ENCODE measurements at regions not wholly inside any gene's neighbourhood (a gene's known extent, or its start where the extent isn't known, plus 50 kb on each side); places are given as distances from the start of the nearest gene placed in this dataset.
A peak's percentile ranks its signal among the peaks of the same experiment; 100 is the strongest.

GRCh38 chr2:133732982-133733900, 165.0 kb upstream of the NCKAP5 start:
- no peak for DNase-seq
- H2BK5ac ChIP-seq (ENCODE audit: low read depth, low read length, poor library complexity, severe bottlenecking), result peak overlapping the region; percentile 85
- ChIA-PET CTCF (interaction anchor here (0.6 kb wide), 1 partner anchor 17 kb away, joined by 3 read pairs; no protein-coding TSS in a partner anchor), POLR2A (ENCODE audit: unreplicated experiment) (no interaction called here)
- H4K5ac ChIP-seq (ENCODE audit: low read depth, low read length), result peak overlapping the region; percentile 71; the same call in 1 of the 2 replicates
- H2AFZ ChIP-seq (replicated peaks; ENCODE audit: low read length, poor library complexity), result no peak overlapping the region
- H3K9me3 ChIP-seq (ENCODE audit: control insufficient read depth, insufficient read depth, low read length), result no peaks in the 10 kb centered on the region
- peak overlapping the region; percentile 49; the same call in 1 of the 2 replicates for H3K23ac ChIP-seq (ENCODE audit: low read depth, low read length)
- TF ChIP-seq USF2 (IDR thresholded peaks at IDR 0.05; ENCODE audit: low read depth, low read length) (peak; percentile 91), CEBPB (IDR thresholded peaks at IDR 0.05; ENCODE audit: low read depth, low read length) (no peak)
- no peak overlapping the region for H3K4me2 ChIP-seq (ENCODE audit: low read depth, low read length)
- H3K18ac ChIP-seq (ENCODE audit: low read depth, low read length), result peak overlapping the region; percentile 86
- peak overlapping the region; percentile 76 for H4K91ac ChIP-seq (ENCODE audit: insufficient read depth, low read depth, low read length)
- H3K9ac ChIP-seq (ENCODE audit: low read depth, low read length), result no peak overlapping the region
- peak overlapping the region; percentile 17; the same call in 1 of the 2 replicates for H3K27ac ChIP-seq (ENCODE audit: insufficient read depth, low read length)
- in situ Hi-C loops (cut with MboI; ENCODE audit: low sequenced_read_pairs) (no loop called here), dilution Hi-C loops (cut with HindIII; ENCODE audit: low sequenced_read_pairs, unreplicated experiment) (no loop called here), intact Hi-C loops (cut with micrococcal nuclease) (no loop called here)
- H4K8ac ChIP-seq (ENCODE audit: low read depth in 2 of 2, low read length in 2 of 2), result peak overlapping the region; percentile 73 to 78
- H2BK20ac ChIP-seq (ENCODE audit: low read depth, low read length), result peak overlapping the region; percentile 81
- H3K79me1 ChIP-seq (ENCODE audit: low read depth in 1 of 2, low read length in 2 of 2), result no peaks in the 10 kb centered on the region
- no peaks in the 10 kb centered on the region for H3K27me3 ChIP-seq (ENCODE audit: control insufficient read depth, insufficient read depth, low read length)
- no TSS peak for BruUV-seq (replicated peaks)
- H2AK9ac ChIP-seq (replicated peaks; ENCODE audit: low read depth, low read length, poor library complexity), result no peak overlapping the region
- peak overlapping the region; percentile 86 for H3K4ac ChIP-seq (ENCODE audit: low read depth, low read length)
- peak overlapping the region; percentile 88 for H3K14ac ChIP-seq (replicated peaks; ENCODE audit: low read depth, low read length)
- H2AK5ac ChIP-seq (ENCODE audit: low read depth, low read length), result peak overlapping the region; percentile 92
- no peaks in the 10 kb centered on the region for H4K20me1 ChIP-seq (ENCODE audit: insufficient read depth, low read length)
- peak overlapping the region; percentile 89 for H2BK120ac ChIP-seq (ENCODE audit: low read depth, low read length)
- ATAC-seq (ENCODE audit: low read depth), result no peak
- H3K4me1 ChIP-seq (ENCODE audit: control insufficient read depth, insufficient read depth, low read length), result peaks cover 13% of the 10 kb centered on the region
- H3K4me3 ChIP-seq (ENCODE audit: insufficient read depth, low read depth, low read length), result no peak overlapping the region
- no peaks in the 10 kb centered on the region for H3K36me3 ChIP-seq (ENCODE audit: control insufficient read depth, insufficient read depth, low read length)
- H3K9me1 ChIP-seq (ENCODE audit: insufficient read depth, low read length), result peaks cover 3% of the 10 kb centered on the region; the same call in 1 of the 2 replicates
- no CpG with 5 or more reads among the region's 6 CpGs for WGBS, 2 experiments (ENCODE audit: extremely low coverage in 2 of 2, insufficient read length in 1 of 2)
- H2BK15ac ChIP-seq (ENCODE audit: low read depth, low read length), result peak overlapping the region; percentile 85; the same call in 2 of the 3 replicates
- H3K56ac ChIP-seq (ENCODE audit: extremely low read depth, insufficient read depth, low read length), result no peak overlapping the region
